ENCODE measurements at regions not wholly inside any gene's neighbourhood (a gene's known extent, or its start where the extent isn't known, plus 50 kb on each side); places are given as distances from the start of the nearest gene placed in this dataset.

GRCh38 chr2:129334696-129335410, 644.6 kb upstream of the RAB6C start:
- no peak for DNase-seq (ENCODE audit: low read depth in 3 of 3)

DNA sequence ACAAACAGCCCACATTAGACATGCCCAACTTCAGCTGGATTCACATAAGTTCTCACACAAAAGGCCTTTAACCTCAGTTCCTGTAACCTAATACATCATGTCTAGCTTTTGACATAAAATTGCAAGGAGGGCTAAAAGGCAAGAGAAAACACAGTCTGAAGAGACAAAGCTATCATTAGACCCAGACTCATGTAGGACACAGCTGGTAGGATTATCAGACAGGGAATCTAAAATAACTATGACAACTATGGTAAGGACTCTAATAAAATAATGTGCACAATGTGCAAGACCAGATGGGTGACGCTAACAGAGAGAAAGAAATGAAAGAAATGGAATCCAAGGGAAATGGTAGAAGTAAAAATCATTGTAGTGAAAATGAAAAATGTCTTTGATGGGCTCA, 643.2 kb upstream of the RAB6C start:
- DNase-seq (ENCODE audit: low read depth in 3 of 3): no peak

GRCh38 chr2:129337076-129337475, 642.4 kb upstream of the RAB6C start:
- DNase-seq (ENCODE audit: low read depth in 3 of 3): no peak

GRCh38 chr2:129345540-129345939, 633.9 kb upstream of the RAB6C start:
- no peak for DNase-seq (ENCODE audit: low read depth in 3 of 3)

DNA sequence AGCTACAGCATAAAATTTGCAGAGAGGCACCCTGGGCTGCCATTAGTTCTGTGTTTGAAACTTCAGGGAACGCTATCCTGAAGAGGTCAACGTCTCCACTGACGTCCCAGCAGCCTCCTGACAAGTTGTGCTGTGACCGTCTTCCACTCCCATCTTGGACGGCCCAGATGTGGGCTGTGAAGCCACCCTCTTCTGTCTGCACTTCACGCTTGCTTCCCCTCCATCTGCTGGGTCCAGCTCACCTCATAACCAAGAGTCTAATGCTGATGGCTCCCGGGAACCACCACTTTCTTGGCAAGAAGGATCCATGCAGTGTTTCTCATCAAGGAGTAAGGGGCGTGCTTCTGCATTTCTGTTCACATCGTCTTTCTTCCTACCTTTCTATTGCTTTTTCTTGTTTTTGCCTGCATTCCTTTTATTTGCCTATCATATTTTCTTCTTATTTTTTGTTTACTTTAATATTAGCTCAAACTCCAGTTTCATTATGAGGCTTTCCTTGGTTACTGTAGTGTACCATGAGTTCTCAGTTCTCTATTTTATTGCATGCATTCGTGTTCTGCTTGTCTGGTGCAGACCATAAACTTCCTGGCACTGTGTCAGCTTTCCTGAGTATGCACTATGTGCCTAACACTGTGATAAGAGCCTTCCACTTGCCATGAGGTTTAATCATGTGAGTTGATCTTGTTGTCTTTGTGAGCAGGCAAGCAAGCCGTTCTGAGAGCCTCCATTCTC, 631.8 kb upstream of the RAB6C start:
- no peak for DNase-seq (ENCODE audit: low read depth in 3 of 3)

- no peak for DNase-seq (ENCODE audit: low read depth in 3 of 3)
Observed at GRCh38 chr2:129354631-129355030, 624.8 kb upstream of the RAB6C start.

GRCh38 chr2:129361688-129362087, 617.8 kb upstream of the RAB6C start:
- DNase-seq (ENCODE audit: low read depth in 3 of 3): no peak

DNA sequence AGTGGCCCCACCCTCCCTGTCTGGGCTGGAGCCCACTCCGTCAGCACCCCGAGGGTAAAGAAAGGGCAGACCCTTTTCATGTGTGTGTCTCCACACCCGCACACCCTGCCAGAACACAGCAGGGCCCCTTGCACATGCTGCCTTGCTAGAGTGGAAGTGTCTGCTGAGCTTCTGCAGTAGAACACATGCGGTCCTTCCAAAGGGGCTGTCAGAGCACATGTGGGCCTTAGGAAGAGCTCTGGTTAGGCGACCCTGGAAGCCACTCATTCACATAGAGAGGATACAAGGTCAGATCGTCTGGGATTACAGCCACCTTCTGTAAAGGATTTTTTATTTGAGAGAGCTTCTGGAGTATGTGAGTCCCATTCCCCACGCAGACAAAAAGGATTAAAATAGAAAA, 613.2 kb upstream of the RAB6C start:
- no peak for DNase-seq (ENCODE audit: low read depth in 3 of 3)

DNA sequence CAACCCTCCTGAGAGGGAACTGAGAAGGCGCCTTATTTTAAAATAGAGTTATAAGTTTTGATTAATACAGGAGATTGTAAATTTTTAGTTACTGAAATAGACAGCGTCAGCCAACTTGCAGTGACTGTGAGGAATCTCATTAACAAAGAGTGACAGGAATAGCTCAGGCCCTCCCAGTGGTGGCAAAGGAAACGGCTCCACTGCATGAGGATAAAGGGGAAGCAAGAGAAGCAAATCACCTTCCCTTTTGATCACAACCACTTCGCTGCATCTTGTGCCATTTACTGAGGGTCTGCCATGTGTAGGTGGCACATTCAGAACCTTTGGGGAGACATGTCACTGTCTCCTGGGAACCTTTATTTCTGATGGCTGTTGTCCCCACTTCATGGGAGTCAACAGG, 612.4 kb upstream of the RAB6C start:
- no peak for DNase-seq (ENCODE audit: low read depth in 3 of 3)

DNA sequence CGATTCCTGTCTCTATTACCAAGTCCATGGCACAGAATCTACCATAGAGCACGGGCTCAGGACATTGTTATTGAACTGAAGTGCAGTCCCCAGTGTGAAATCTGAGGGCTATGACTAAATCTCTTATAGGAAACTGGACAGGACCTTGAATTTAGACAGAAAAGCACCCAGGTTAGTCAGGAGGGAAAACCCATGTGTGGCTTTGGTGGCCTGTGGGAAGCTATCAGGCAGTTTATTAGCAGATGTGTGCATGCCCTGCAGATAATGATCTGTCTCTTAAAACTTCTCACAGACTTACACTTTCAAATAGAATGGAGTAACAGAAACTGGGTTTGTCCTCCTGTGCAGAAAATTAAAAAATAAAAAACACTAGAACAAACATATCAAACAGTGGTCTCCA, 610.0 kb upstream of the RAB6C start:
- DNase-seq (ENCODE audit: low read depth in 3 of 3): no peak

GRCh38 chr2:129374452-129374851, 605.0 kb upstream of the RAB6C start:
- DNase-seq (ENCODE audit: low read depth in 3 of 3): no peak

DNA sequence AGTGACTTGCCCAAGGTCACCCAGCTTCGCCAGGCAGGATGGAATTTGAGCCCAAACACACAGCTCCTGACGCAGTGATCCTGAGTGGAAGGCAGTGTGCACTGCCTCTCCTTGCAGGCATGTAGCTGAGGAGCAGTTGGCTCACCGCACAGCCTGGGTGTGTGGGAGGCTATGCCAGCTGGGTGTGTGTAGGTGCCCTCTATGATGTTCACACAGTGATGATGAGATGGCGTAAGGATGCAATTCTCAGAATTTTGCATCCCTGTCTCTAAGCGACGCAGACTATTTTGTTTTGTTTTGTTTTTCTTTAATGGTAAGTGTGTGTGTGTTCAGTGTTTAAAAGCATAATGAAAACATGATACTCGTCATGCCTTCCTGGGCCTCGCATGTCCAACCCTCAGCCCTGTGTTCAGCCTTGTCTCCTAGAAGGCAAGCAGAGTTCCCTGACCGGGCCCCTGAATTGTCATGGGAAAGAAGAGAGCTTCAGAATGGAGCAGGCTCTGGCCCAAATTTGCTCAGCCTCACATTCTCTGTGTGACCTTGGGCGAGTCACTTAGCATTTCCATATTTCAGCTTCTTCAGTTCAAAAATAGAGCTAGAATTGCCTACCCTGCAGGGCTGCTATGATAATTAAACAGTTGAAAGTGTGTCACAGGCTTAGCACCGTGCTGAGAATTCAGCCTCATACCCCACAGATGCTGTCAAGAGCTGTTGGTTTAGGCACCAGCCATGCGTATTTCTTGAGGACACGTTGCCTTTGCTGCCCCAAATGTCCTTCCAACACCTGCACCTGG, 603.6 kb upstream of the RAB6C start:
- DNase-seq (ENCODE audit: low read depth in 3 of 3): no peak

DNA sequence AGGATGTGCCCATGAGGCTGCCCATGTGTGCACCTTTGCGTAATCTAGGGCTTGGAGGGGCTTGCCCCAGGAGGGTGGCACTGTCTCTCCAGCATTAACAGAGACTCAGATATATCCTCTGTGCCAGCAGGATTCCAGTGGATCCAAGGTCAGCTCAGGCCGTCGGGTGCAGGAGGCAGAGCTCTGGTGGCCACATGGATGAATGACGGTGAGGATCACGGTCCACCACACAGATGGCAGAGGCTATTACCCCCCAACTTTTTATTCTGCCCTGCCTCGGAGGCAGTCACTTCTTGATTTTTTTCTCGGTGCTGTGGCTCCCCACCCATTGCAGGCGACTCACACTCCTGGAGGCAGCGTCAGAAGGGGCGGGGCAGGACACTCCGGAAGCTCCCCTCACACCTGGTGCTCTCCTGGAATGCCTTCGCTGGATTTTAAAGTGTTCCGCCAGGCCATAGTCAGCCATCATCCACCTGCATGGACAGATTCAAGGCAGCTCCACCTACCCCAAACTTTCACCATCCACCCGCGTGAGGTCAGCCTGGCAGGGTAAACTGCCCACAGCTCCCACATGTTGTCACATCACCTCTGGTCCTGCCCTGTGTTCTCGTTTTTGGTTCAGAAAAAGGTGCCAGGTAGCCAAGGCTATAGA, 602.9 kb upstream of the RAB6C start:
- DNase-seq (ENCODE audit: low read depth in 3 of 3): no peak

GRCh38 chr2:129377078-129377469, 602.4 kb upstream of the RAB6C start:
- no peak for DNase-seq (ENCODE audit: low read depth in 3 of 3)

GRCh38 chr2:129378186-129378585, 601.3 kb upstream of the RAB6C start:
- DNase-seq (ENCODE audit: low read depth in 3 of 3): no peak

- no peak for DNase-seq (ENCODE audit: low read depth in 3 of 3)
Observed at GRCh38 chr2:129379411-129379810, 600.1 kb upstream of the RAB6C start.

- no peak for DNase-seq (ENCODE audit: low read depth in 3 of 3)
Observed at GRCh38 chr2:129381789-129382188, 597.7 kb upstream of the RAB6C start.

- no peak for DNase-seq (ENCODE audit: low read depth in 3 of 3)
Observed at GRCh38 chr2:129388870-129389269, 590.6 kb upstream of the RAB6C start.

GRCh38 chr2:129393816-129394215, 585.6 kb upstream of the RAB6C start:
- DNase-seq (ENCODE audit: low read depth in 3 of 3): no peak

- no peak for DNase-seq (ENCODE audit: low read depth in 3 of 3)
Observed at GRCh38 chr2:129396980-129397599, 582.4 kb upstream of the RAB6C start.

DNA sequence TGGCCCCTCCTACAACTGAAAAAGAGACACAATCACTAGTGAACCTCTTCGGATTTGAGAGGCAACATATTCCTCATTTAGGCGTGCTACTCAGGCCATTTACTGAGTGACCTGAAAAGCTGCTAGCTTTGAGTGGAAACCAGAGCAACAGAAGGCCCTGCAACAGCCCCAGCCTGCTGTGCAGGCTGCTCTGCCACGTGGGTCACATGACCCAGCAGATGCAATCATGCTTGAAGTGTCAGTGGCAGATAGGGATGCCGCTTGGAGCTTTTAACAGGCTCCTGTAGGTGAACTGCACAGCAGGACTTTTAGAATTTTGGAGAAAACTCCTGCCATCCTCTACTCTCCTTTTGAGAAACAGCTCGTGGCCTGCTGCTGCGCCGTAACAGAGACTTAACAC, 578.6 kb upstream of the RAB6C start:
- DNase-seq (ENCODE audit: low read depth in 3 of 3): no peak

GRCh38 chr2:129402076-129402475, 577.4 kb upstream of the RAB6C start:
- no peak for DNase-seq (ENCODE audit: low read depth in 3 of 3)
